Neural cell (in vitro differentiated cells): ENCODE measurements at regions not wholly inside any gene's neighbourhood (a gene's known extent, or its start where the extent isn't known, plus 50 kb on each side); places are given as distances from the start of the nearest gene placed in this dataset.

Experiments
- H2AFZ ChIP-seq: fragments of 200-600, 300-800 bp; sonication (generic), shearing (Covaris generic); 2 replicates; pipeline ENCODE4 v1.6.0; 2014; ENCODE audit warnings: low read depth, mild to moderate bottlenecking, antibody characterized with exemption, low read length, moderate library complexity
- H3F3A ChIP-seq: fragments of 200-600 bp; shearing (Covaris generic); 2 replicates; pipeline ENCODE4 v1.6.1; 2016; ENCODE audit warnings: mild to moderate bottlenecking, moderate library complexity, mixed read lengths, antibody characterized with exemption, low read length; ENCODE audit not compliant: insufficient read depth, poor library complexity, severe bottlenecking
- H3K27ac ChIP-seq: fragments of 200-600, 300-800 bp; sonication (generic), shearing (Covaris generic); 2 replicates; pipeline ENCODE4 v1.5.1; 2014; ENCODE audit warnings: mild to moderate bottlenecking, low read length, moderate library complexity
- H3K27me3 ChIP-seq: fragments of 300-800, 200-600 bp; sonication (generic), shearing (Covaris generic); 2 replicates; pipeline ENCODE4 v1.6.0; 2014; ENCODE audit warnings: mild to moderate bottlenecking, low read depth, low read length, moderate library complexity; ENCODE audit not compliant: insufficient read depth
- H3K36me3 ChIP-seq: fragments of 300-800, 200-600 bp; sonication (generic), shearing (Covaris generic); 2 replicates; pipeline ENCODE4 v1.5.1; 2014; ENCODE audit warnings: mild to moderate bottlenecking, antibody characterized with exemption, low read length, moderate library complexity; ENCODE audit not compliant: insufficient read depth
- H3K4me2 ChIP-seq: fragments of 300-800, 200-600 bp; sonication (generic), shearing (Covaris generic); 2 replicates; pipeline ENCODE4 v1.6.0; 2014; ENCODE audit warnings: mild to moderate bottlenecking, low read length
- H3K4me3 ChIP-seq: fragments of 300-800, 200-600 bp; sonication (generic), shearing (Covaris generic); 2 replicates; pipeline ENCODE4 v1.5.1; 2014; ENCODE audit warnings: mild to moderate bottlenecking, low read length, moderate library complexity
- H3K79me2 ChIP-seq: fragments of 200-600 bp; shearing (Covaris generic); replicated peaks from 2 replicates; pipeline ENCODE4 v1.6.0; 2014; ENCODE audit warnings: mild to moderate bottlenecking, low read length, moderate library complexity; ENCODE audit not compliant: insufficient read depth
- H3K9ac ChIP-seq: fragments of 300-800, 200-600 bp; sonication (generic), shearing (Covaris generic); 2 replicates; pipeline ENCODE4 v1.6.1; 2016; ENCODE audit warnings: mild to moderate bottlenecking, low read length, mixed read lengths
- H3K9me2 ChIP-seq: fragments of 200-600 bp; shearing (Covaris generic); 2 replicates; pipeline ENCODE4 v1.6.1; 2016; ENCODE audit warnings: mild to moderate bottlenecking, low read length, mixed read lengths; ENCODE audit not compliant: insufficient read depth
- H3K9me3 ChIP-seq: fragments of 200-600, 300-800 bp; sonication (generic), shearing (Covaris generic); 2 replicates; pipeline ENCODE4 v1.6.1; 2016; ENCODE audit warnings: mild to moderate bottlenecking, mixed run types, low read length, moderate library complexity, mixed read lengths
- H4K20me1 ChIP-seq: fragments of 200-600 bp; shearing (Covaris generic); 2 replicates; pipeline ENCODE4 v1.6.1; 2016; ENCODE audit warnings: mild to moderate bottlenecking, mixed run types; ENCODE audit not compliant: insufficient read depth
- CTCF ChIP-seq: fragments of 450-650 bp; IDR thresholded peaks from 2 replicates; pipeline ENCODE4 v1.5.1; 2014; ENCODE audit warnings: antibody characterized with exemption, mild to moderate bottlenecking, moderate library complexity; ENCODE audit not compliant: poor library complexity, severe bottlenecking
- EP300 ChIP-seq: fragments of 450-650 bp; conservative IDR thresholded peaks from 2 replicates; pipeline ENCODE4 v1.6.1; 2014; ENCODE audit warnings: antibody characterized with exemption, mild to moderate bottlenecking, moderate library complexity; ENCODE audit not compliant: poor library complexity, severe bottlenecking
- EZH2 ChIP-seq: fragments of 200-600, 300-800 bp; shearing (Covaris generic), sonication (generic); IDR thresholded peaks from 2 replicates; pipeline ENCODE4 v1.6.1; 2014; ENCODE audit warnings: antibody characterized with exemption, low read length, borderline replicate concordance, mild to moderate bottlenecking; ENCODE audit not compliant: insufficient read depth, poor library complexity, severe bottlenecking
- MXI1 ChIP-seq: fragments of 450-650 bp; conservative IDR thresholded peaks from 2 replicates; pipeline ENCODE4 v1.6.1; 2014; ENCODE audit warnings: antibody characterized with exemption, mild to moderate bottlenecking; ENCODE audit not compliant: poor library complexity, severe bottlenecking
- POLR2AphosphoS5 ChIP-seq: IDR thresholded peaks from 2 replicates; pipeline ENCODE4 v1.6.1; 2012
- RAD21 ChIP-seq: fragments of 450-650 bp; conservative IDR thresholded peaks from 2 replicates; pipeline ENCODE4 v1.6.1; 2014; ENCODE audit warnings: antibody characterized with exemption, mild to moderate bottlenecking, moderate library complexity
- REST ChIP-seq: IDR thresholded peaks from 2 replicates; pipeline ENCODE4 v1.6.1; 2012; ENCODE audit warnings: borderline replicate concordance
- SMC3 ChIP-seq: fragments of 450-650 bp; conservative IDR thresholded peaks from 2 replicates; pipeline ENCODE4 v1.6.1; 2014; ENCODE audit warnings: antibody characterized with exemption, mild to moderate bottlenecking, moderate library complexity; ENCODE audit not compliant: poor library complexity
- TAF1 ChIP-seq: IDR thresholded peaks from 2 replicates; pipeline ENCODE4 v1.6.1; 2012; ENCODE audit warnings: low read depth

- TF ChIP-seq POLR2AphosphoS5 (peak; percentile 20), EP300 (no peak)
- H3K27ac ChIP-seq = no peak overlapping the region
- H3K9me3 ChIP-seq = no peaks in the 10 kb centered on the region
- H3K79me2 ChIP-seq = no peaks in the 10 kb centered on the region
- H3K4me3 ChIP-seq = no peak overlapping the region
- H3K9ac ChIP-seq = no peak overlapping the region
- no peaks in the 10 kb centered on the region for H3K9me2 ChIP-seq
- H2AFZ ChIP-seq = no peak overlapping the region
- H3K27me3 ChIP-seq = no peaks in the 10 kb centered on the region
- no peaks in the 10 kb centered on the region for H3F3A ChIP-seq
- no peaks in the 10 kb centered on the region for H4K20me1 ChIP-seq
- no peaks in the 10 kb centered on the region for H3K36me3 ChIP-seq
- no peak overlapping the region for H3K4me2 ChIP-seq
Observed at GRCh38 chr13:29934531-29935308, 84.3 kb upstream of the UBL3 start.

- TF ChIP-seq MXI1 (no peak), EP300 (no peak), RAD21 (no peak), SMC3 (no peak), REST (no peak), TAF1 (no peak)
- Histone ChIP-seq H3K27me3 (no peaks in the 10 kb centered on the region), H3K79me2 (no peaks in the 10 kb centered on the region), H3K27ac (no peak overlapping the region), H3F3A (no peaks in the 10 kb centered on the region), H3K4me3 (no peak overlapping the region), H3K4me2 (no peak overlapping the region), H4K20me1 (no peaks in the 10 kb centered on the region), H2AFZ (no peak overlapping the region), H3K9me2 (no peaks in the 10 kb centered on the region), H3K9me3 (no peaks in the 10 kb centered on the region), H3K36me3 (no peaks in the 10 kb centered on the region), H3K9ac (no peak overlapping the region)
Observed at GRCh38 chr13:29933401-29933800, 83.0 kb upstream of the UBL3 start.

GRCh38 chr13:29931696-29932095 is 81.3 kb upstream of the UBL3 start:
- H3K27ac ChIP-seq = no peak overlapping the region
- H3K9me2 ChIP-seq = no peaks in the 10 kb centered on the region
- H3K9ac ChIP-seq = no peak overlapping the region
- H3K27me3 ChIP-seq = no peaks in the 10 kb centered on the region
- H3F3A ChIP-seq = no peaks in the 10 kb centered on the region
- H3K9me3 ChIP-seq = no peaks in the 10 kb centered on the region
- H3K79me2 ChIP-seq = no peaks in the 10 kb centered on the region
- H3K4me2 ChIP-seq = no peak overlapping the region
- no peaks in the 10 kb centered on the region for H4K20me1 ChIP-seq
- no peaks in the 10 kb centered on the region for H3K36me3 ChIP-seq
- H2AFZ ChIP-seq = no peak overlapping the region
- no peak overlapping the region for H3K4me3 ChIP-seq
- no peak for TF ChIP-seq TAF1
- TF ChIP-seq CTCF = no peak
- no peak for TF ChIP-seq POLR2AphosphoS5
- TF ChIP-seq MXI1 = no peak
- no peak for TF ChIP-seq EZH2
- TF ChIP-seq SMC3 = no peak
- no peak for TF ChIP-seq EP300
- TF ChIP-seq RAD21 = no peak
- TF ChIP-seq REST = no peak
